GM18951 (cell line): ENCODE measurements at regions not wholly inside any gene's neighbourhood (a gene's known extent, or its start where the extent isn't known, plus 50 kb on each side); places are given as distances from the start of the nearest gene placed in this dataset.
"Not testable (repeated sequence)": the region's sequence is repeated elsewhere in the genome, so short reads cannot be mapped to it uniquely, and the experiment has no call there.

Source experiments
- POLR2A ChIP-seq: IDR thresholded peaks from 4 replicates; pipeline ENCODE4 v1.6.1; 2011; ENCODE audit warnings: mild to moderate bottlenecking; ENCODE audit not compliant: insufficient read length, insufficient read depth; ENCODE audit errors: extremely low read depth
- in situ Hi-C: fragments of 300-500 bp; cut with MboI; formaldehyde crosslinking; loops from one replicate; pipeline ENCODE4 v1.12.0; 2022; ENCODE audit warnings: low sequenced_read_pairs, mixed read lengths, inconsistent platforms; ENCODE audit not compliant: unreplicated experiment

DNA sequence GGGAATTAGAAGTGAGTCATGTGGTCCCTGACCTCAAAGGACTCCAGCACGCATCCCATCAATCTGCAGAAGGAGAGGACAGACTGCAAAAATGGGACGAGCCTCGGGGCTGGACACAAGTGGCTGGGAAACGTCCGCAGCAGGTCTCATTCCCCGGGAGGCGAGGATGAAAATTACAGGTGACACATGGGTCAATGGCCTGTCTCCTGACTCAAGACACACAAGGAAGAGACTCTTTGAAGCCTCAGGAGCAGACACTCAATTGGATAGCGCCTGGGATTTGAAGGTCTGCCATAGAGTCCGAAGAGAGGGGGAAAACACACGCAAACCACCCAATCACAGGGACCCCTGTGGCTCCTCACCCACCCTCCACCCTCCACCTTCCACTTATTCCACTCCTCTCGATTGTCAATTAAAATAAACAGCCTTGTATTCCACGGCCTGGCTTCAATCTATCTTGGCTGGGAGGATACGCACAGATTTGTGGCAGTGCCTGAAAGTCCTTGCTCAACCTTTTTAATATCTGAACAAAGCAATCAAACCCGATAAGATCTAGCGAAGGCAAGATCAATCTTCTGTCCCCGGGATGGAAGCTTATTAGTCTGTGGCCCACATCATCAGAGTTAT lies 101.8 kb upstream of the CADM1 start:
- in situ Hi-C loops = no loop called here
- no peak for TF ChIP-seq POLR2A

DNA sequence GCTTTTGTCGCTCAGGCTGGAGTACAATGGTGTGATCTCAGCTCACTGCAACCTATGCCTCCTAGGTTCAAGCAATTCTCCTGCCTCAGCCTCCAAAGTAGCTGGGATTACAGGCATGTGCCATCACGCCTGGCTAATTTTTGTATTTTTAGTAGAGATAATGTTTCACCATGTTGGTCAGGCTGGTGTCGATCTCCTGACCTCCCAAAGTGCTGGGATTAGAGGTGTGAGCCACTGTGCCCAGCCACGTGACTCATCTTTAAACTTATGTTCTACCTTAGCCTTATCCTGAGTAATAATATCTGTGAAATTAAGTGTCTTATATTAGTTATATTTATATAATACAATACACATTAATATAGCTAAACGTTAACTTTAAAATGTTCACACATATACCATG lies 101.2 kb upstream of the CADM1 start:
- in situ Hi-C loops = not testable (repeated sequence)

- no peak for TF ChIP-seq POLR2A
- in situ Hi-C loops = no loop called here
Observed at GRCh38 chr11:115599125-115599524, 94.9 kb upstream of the CADM1 start.

- TF ChIP-seq POLR2A = no peak
- in situ Hi-C loops = no loop called here
Observed at GRCh38 chr11:115598257-115598901, 94.2 kb upstream of the CADM1 start.

- in situ Hi-C loops = no loop called here
Observed at GRCh38 chr11:115591380-115591779, 87.2 kb upstream of the CADM1 start.

GRCh38 chr11:115590254-115590653 lies 86.0 kb upstream of the CADM1 start:
- in situ Hi-C loops = no loop called here
- TF ChIP-seq POLR2A = no peak

More at GRCh38 chr11:115591380-115591779, 87.2 kb upstream of the CADM1 start:
- TF ChIP-seq POLR2A = no peak

DNA sequence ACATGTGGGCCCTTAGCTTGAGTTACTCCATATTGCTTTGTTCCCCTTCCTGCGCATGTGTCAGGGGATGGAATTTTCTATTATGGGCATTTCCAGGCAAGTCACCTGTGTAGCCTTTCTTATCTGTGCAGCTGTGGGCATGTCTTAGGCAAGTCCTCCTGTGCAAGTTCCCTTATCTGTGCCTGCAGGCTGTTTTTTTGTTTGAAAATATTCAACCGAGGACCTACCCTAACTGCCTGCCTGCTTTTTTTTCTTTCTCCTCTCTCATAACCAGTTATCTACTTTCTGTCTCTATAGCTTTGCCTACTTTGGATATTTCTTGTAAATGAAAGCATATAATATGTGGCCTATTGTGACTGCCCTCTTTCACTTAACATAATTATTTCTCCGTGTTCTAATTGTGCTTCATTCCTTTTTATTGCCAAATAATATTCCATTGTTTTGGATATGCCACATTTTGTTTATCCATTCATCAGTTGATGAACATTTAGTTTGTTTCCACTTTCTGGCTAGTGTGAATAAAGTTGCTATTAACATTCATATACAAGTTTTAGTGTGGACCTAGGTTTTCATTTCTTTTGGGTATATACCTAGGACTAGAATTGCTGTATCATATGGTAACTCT lies 83.6 kb upstream of the CADM1 start:
- TF ChIP-seq POLR2A = no peak
- in situ Hi-C loops = no loop called here

- no peak for TF ChIP-seq POLR2A
- in situ Hi-C loops = no loop called here
Observed at GRCh38 chr11:115585361-115586024, 81.3 kb upstream of the CADM1 start.

DNA sequence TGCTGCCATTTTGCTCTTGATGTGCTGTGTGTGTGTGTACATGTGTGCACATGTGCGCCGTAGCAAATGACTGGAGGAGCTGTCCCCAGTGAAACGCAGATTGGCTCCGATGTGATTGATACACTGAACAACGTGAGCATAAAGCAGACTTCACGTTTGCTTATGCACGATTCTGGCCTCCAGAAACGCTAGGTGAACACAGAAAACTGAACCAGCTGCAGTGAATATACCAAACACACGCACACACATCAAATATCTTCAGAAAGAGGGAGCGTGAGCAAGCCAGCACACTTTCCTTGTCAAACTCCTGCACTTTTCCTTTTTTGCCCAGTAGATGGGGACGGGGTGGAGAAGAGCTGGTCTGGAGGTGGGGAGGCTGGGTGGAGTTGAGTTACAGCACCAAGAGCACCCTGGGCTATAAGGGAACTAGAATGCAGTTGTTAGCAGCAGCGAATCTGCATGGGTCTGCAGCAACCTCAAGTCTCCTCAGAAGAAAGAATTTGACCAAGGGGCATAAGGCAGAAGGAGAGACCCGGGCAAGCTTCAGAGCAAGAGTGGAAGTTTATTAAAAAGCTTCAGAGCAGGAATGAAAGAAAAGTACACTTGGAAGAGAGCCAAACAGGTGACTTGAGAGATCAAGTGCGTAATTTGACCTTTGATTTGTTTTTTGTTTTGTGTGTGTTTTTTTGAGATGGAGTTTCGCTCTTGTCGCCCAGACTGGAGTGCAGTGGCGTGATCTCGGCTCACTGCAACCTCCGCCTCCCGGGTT lies 77.8 kb upstream of the CADM1 start:
- TF ChIP-seq POLR2A = no peak
- in situ Hi-C loops = no loop called here

DNA sequence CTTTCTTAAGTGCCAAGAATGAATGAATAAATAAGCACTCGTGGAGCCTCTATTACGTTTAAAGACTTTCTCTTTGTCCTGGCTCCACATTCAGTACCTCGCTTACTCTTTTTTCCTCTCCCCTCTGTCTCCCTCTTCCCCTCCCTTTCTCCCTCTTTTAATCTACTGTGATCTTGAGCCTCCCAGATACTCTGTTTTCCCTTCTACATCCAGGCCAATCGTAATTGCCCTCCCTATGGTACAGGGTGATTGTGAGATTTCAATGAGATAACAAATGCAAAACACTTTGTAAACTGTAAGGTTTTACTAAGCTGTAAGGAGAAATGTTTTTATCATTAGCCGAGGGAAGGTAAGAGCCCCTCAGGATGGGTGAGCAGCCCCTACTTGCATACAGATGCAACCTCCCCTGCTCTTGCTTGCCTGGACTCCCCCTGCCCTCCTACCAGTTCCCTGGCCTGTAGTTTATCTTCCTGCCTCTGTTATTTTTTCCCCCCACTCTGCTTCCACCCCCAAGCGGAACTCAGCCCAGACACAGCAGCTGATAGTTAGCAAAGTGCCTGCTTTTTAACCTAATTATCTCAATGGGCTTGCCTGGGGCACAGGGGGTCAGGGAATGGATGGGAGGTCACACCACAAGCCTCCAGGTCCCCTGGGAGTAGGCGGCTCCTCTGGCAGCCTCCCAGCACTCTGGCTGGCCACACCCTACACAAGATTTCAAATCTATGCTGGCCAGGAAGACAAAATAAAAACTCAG lies 76.9 kb upstream of the CADM1 start:
- no peak for TF ChIP-seq POLR2A
- in situ Hi-C loops = no loop called here

GRCh38 chr11:115580416-115580815 lies 76.2 kb upstream of the CADM1 start:
- no peak for TF ChIP-seq POLR2A
- in situ Hi-C loops = no loop called here

DNA sequence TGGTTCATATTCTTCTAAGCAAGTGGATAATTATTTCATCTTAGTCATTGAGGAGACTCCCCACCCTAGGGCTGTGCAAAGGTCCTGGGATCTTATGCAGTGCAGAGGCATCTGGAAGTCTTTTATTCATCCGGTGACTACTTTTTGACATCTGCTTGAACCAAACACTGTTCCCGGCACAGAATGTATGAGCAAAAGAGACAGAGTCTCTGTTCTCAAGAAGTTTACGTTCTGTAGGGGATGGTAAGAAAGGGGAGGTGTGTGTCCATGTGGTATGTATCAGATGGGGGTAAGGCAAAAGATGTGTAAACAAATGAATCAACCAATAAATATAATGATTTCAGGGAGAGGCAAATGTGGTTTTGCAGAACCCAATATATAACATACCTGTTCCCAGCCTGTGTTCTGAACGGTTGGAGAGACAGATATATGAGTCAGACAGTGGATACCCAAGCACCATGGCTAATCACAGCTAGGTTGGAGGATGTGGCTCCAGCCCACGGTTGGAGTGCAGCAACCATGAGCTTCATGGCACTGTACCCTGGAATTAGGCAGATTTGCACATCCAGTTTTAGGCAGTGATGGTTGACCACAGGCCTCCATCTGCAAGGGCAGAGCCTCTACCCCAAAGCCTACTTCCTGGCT lies 75.1 kb upstream of the CADM1 start:
- in situ Hi-C loops = no loop called here
- no peak for TF ChIP-seq POLR2A
